H1 (cell line): ENCODE measurements at regions not wholly inside any gene's neighbourhood (a gene's known extent, or its start where the extent isn't known, plus 50 kb on each side); places are given as distances from the start of the nearest gene placed in this dataset.

Experiments used
- CTCF ChIA-PET: fragments of 300-600 bp; sonication (Branson Sonifier 250); formaldehyde crosslinking; loops from one replicate; lab custom pipeline; 2021; ENCODE audit not compliant: partially characterized antibody; lab: Charles Lee
- POLR2A ChIA-PET: fragments of 300-600 bp; sonication (Branson Sonifier 250); formaldehyde crosslinking; loops from one replicate; lab custom pipeline; 2021; ENCODE audit warnings: inconsistent platforms; ENCODE audit not compliant: partially characterized antibody; lab: Charles Lee
- DNase-seq, 2 experiments: peaks; one replicate each; pipeline versions ENCODE4 v3.0.0 to v3.0.0-alpha.2; 2010 to 2022; ENCODE audit warnings: low spot score in 2 of 2, low read depth in 1 of 2, mixed read lengths in 1 of 2
- FAIRE-seq: peaks from 2 replicates; lab custom pipeline; 2011; peaks lifted over from hg19 to GRCh38; lab: Jason Lieb, UNC
- H2AFZ ChIP-seq: 2 replicates; pipeline ENCODE4 v1.8.1; 2012; ENCODE audit warnings: low read length, inconsistent platforms
- H2AK5ac ChIP-seq: 2 replicates; pipeline ENCODE4 v1.6.1; 2013; ENCODE audit warnings: low read depth, low read length
- H2BK120ac ChIP-seq: replicated peaks from 2 replicates; pipeline ENCODE3; 2013; ENCODE audit warnings: low read depth, low read length, inconsistent platforms
- H2BK12ac ChIP-seq: 2 replicates; pipeline ENCODE4 v1.6.1; 2013; ENCODE audit warnings: low read depth, low read length
- H2BK15ac ChIP-seq: 2 replicates; pipeline ENCODE4 v1.6.1; 2013; ENCODE audit warnings: low read length
- H2BK20ac ChIP-seq: 2 replicates; pipeline ENCODE4 v1.6.1; 2013; ENCODE audit warnings: low read length
- H2BK5ac ChIP-seq: 2 replicates; pipeline ENCODE4 v1.6.1; 2013; ENCODE audit warnings: low read depth, low read length
- H3K14ac ChIP-seq: 2 replicates; pipeline ENCODE4 v1.6.1; 2013; ENCODE audit warnings: inconsistent platforms; ENCODE audit not compliant: insufficient read length
- H3K18ac ChIP-seq: 2 replicates; pipeline ENCODE4 v1.6.1; 2013; ENCODE audit warnings: low read length; ENCODE audit errors: extremely low read depth
- H3K23ac ChIP-seq: 2 replicates; pipeline ENCODE4 v1.6.1; 2013; ENCODE audit warnings: inconsistent platforms; ENCODE audit not compliant: insufficient read length
- H3K23me2 ChIP-seq: 2 replicates; pipeline ENCODE4 v1.6.1; 2013; ENCODE audit warnings: low read depth, low read length
- H3K27ac ChIP-seq: 2 replicates; pipeline ENCODE4 v1.6.1; 2011; ENCODE audit warnings: low read depth, low read length, inconsistent platforms
- H3K27me3 ChIP-seq, 4 experiments: replicated peaks in 1 of 4; 1 replicate in 1 of 4; 2 replicates in 3 of 4; pipeline versions ENCODE4 v1.6.1 to v1.8.1; 2011 to 2013; ENCODE audit warnings: low read length in 3 of 4, mild to moderate bottlenecking in 3 of 4, inconsistent platforms in 2 of 4, mixed read lengths in 2 of 4, moderate library complexity in 1 of 4; ENCODE audit not compliant: control insufficient read depth in 3 of 4, insufficient read depth in 3 of 4; ENCODE audit errors: extremely low read depth in 1 of 4
- H3K36me3 ChIP-seq, 4 experiments: 2 replicates each; pipeline versions ENCODE4 v1.6.1 to v1.8.1; 2011 to 2013; ENCODE audit warnings: mild to moderate bottlenecking in 4 of 4, low read length in 3 of 4, moderate library complexity in 2 of 4, control low read depth in 1 of 4, inconsistent platforms in 1 of 4; ENCODE audit not compliant: insufficient read depth in 4 of 4, control insufficient read depth in 2 of 4
- H3K4ac ChIP-seq: replicated peaks from 2 replicates; pipeline ENCODE3; 2013; ENCODE audit warnings: low read length, low read depth, mixed read lengths, inconsistent platforms; ENCODE audit not compliant: insufficient read length
- H3K4me1 ChIP-seq, 4 experiments: replicated peaks in 1 of 4; 1 replicate in 1 of 4; 2 replicates in 3 of 4; pipeline versions ENCODE4 v1.6.1 to v1.8.1; 2011 to 2013; ENCODE audit warnings: low read length in 3 of 4, inconsistent platforms in 2 of 4, mixed read lengths in 1 of 4; ENCODE audit not compliant: insufficient read depth in 4 of 4, control insufficient read depth in 3 of 4
- H3K4me2 ChIP-seq, 2 experiments: 2 replicates each; pipeline versions ENCODE4 v1.6.1 to v1.8.1; 2011 to 2013; ENCODE audit warnings: low read depth in 2 of 2, low read length in 2 of 2, control low read depth in 1 of 2, inconsistent platforms in 1 of 2, mild to moderate bottlenecking in 1 of 2; ENCODE audit not compliant: insufficient read depth in 1 of 2
- H3K4me3 ChIP-seq, 4 experiments: fragments of 200-600, 300-600 bp in 1 of 4; sonication (generic), shearing (Covaris generic), sonication (Bioruptor Twin) in 1 of 4; 2 replicates each; pipeline versions ENCODE4 v1.5.1 to v1.8.1; 2011 to 2016; ENCODE audit warnings: low read length in 4 of 4, low read depth in 3 of 4, control low read depth in 2 of 4, inconsistent platforms in 2 of 4, mild to moderate bottlenecking in 2 of 4, mixed read lengths in 1 of 4, moderate library complexity in 1 of 4; ENCODE audit not compliant: insufficient read depth in 2 of 4; ENCODE audit errors: extremely low read depth in 1 of 4
- H3K56ac ChIP-seq: replicated peaks from 2 replicates; pipeline ENCODE3; 2013; ENCODE audit warnings: low read depth, mild to moderate bottlenecking, mixed read lengths, low read length, inconsistent platforms; ENCODE audit not compliant: insufficient read length
- H3K79me1 ChIP-seq: 2 replicates; pipeline ENCODE4 v1.6.1; 2013; ENCODE audit warnings: low read depth, low read length, control low read depth
- H3K79me2 ChIP-seq, 2 experiments: 2 replicates each; pipeline versions ENCODE4 v1.6.1 to v1.8.1; 2012 to 2013; ENCODE audit warnings: low read length in 2 of 2, mild to moderate bottlenecking in 2 of 2, inconsistent platforms in 1 of 2; ENCODE audit not compliant: insufficient read depth in 2 of 2, control insufficient read depth in 1 of 2
- H3K9ac ChIP-seq, 4 experiments: replicated peaks in 1 of 4; 1 replicate in 1 of 4; 2 replicates in 3 of 4; pipeline versions ENCODE4 v1.6.1 to v1.8.1; 2011 to 2013; ENCODE audit warnings: low read depth in 3 of 4, low read length in 3 of 4, control low read depth in 2 of 4, mild to moderate bottlenecking in 2 of 4, moderate library complexity in 2 of 4, inconsistent platforms in 1 of 4; ENCODE audit errors: extremely low read depth in 1 of 4
- H3K9me3 ChIP-seq, 2 experiments: 2 replicates each; pipeline versions ENCODE4 v1.6.1 to v1.8.1; 2012 to 2013; ENCODE audit warnings: mild to moderate bottlenecking in 2 of 2, moderate library complexity in 2 of 2, control low read depth in 1 of 2, inconsistent platforms in 1 of 2, low read depth in 1 of 2, low read length in 1 of 2, mixed read lengths in 1 of 2; ENCODE audit not compliant: insufficient read depth in 2 of 2
- H4K20me1 ChIP-seq, 2 experiments: replicated peaks in 1 of 2; 2 replicates each; pipeline versions ENCODE3 to v1.8.1; 2011 to 2013; ENCODE audit warnings: inconsistent platforms in 2 of 2, low read length in 2 of 2, mild to moderate bottlenecking in 1 of 2; ENCODE audit not compliant: insufficient read depth in 2 of 2, control insufficient read depth in 1 of 2
- H4K5ac ChIP-seq: 2 replicates; pipeline ENCODE4 v1.6.1; 2013; ENCODE audit warnings: low read length, low read depth, mixed read lengths, inconsistent platforms; ENCODE audit not compliant: insufficient read length
- H4K8ac ChIP-seq: 2 replicates; pipeline ENCODE4 v1.8.0; 2013; ENCODE audit warnings: mild to moderate bottlenecking, moderate library complexity, low read length, inconsistent platforms; ENCODE audit not compliant: insufficient read depth; ENCODE audit errors: extremely low read depth
- H4K91ac ChIP-seq: replicated peaks from 2 replicates; pipeline ENCODE3; 2013; ENCODE audit warnings: low read length, mixed read lengths, inconsistent platforms; ENCODE audit not compliant: insufficient read length
- EP300 ChIP-seq, 2 experiments: IDR thresholded peaks; 1 replicate in 1 of 2; 2 replicates in 1 of 2; pipeline ENCODE4 v1.6.1; 2011 to 2012; ENCODE audit warnings: low read depth in 2 of 2, low read length in 2 of 2, mild to moderate bottlenecking in 2 of 2, borderline replicate concordance in 1 of 2, inconsistent platforms in 1 of 2, moderate library complexity in 1 of 2
- GABPA ChIP-seq: IDR thresholded peaks from 2 replicates; pipeline ENCODE4 v1.6.1; 2011; ENCODE audit warnings: mild to moderate bottlenecking, low read length, moderate library complexity, borderline replicate concordance; ENCODE audit not compliant: insufficient read depth
- HDAC6 ChIP-seq: IDR thresholded peaks from one replicate; pipeline ENCODE4 v1.7.1; 2012; ENCODE audit warnings: low read depth, mild to moderate bottlenecking, inconsistent platforms, low read length, moderate library complexity
- POLR2A ChIP-seq, 2 experiments: IDR thresholded peaks; 1 replicate in 1 of 2; 2 replicates in 1 of 2; pipeline ENCODE4 v1.6.1; 2011; ENCODE audit warnings: low read depth in 2 of 2, low read length in 2 of 2, mild to moderate bottlenecking in 2 of 2; ENCODE audit errors: control extremely low read depth in 1 of 2
- RAD21 ChIP-seq, 2 experiments: IDR thresholded peaks in 1 of 2; conservative IDR thresholded peaks in 1 of 2; 2 replicates each; pipeline ENCODE4 v1.6.1; 2011; ENCODE audit warnings: low read depth in 2 of 2, low read length in 2 of 2, improper control_type of control experiment in 1 of 2, inconsistent platforms in 1 of 2, mild to moderate bottlenecking in 1 of 2, moderate library complexity in 1 of 2
- WGBS, 2 experiments: shearing (Covaris generic) in 1 of 2; methylation state at CpG; one replicate each; pipeline versions ENCODE4 v1.1.6 to v1.1.7; 2013 to 2015; ENCODE audit warnings: low lambda C conversion rate in 2 of 2, mixed read lengths in 2 of 2, inconsistent platforms in 1 of 2, low coverage in 1 of 2, missing lambda C conversion rate in 1 of 2; ENCODE audit not compliant: insufficient replicate concordance in 2 of 2, insufficient coverage in 1 of 2, insufficient read length in 1 of 2; ENCODE audit errors: extremely low coverage in 1 of 2, missing lambda C conversion rate in 1 of 2; 5-methylcytosine and 5-hydroxymethylcytosine counted together

DNA sequence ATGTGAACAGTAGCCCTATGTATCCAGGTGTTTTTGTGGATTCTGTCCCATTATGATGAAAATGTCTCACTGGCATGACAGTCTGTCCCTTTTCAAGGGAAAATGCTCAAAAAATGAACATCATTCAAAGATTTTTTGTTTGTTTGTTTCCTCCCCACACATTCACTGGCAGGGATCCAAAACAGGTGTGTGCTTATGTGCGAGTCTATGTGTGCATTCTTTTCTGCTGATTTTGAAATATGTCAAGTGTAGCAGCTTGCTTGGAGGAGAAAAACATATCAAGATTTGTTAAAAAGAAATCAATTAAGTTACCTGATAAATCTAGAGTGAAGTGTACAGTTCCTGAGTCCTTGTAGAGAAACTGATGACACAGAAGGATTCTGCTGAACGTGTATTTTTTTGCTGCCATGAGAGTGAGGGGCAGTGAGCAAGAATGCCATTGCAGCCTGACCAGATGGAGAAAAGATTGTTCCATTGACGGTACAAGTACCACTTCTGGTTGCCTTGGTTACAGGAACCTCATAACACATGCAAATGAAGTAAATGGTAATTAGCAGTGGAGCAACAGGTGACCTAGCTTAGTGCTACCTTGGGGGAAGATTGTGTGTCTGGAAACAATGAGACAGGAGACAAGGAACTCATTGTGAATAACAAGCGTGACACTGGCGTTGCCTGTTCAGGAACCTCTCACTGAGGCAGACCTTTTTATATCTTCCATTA lies 277.4 kb upstream of the PHYHIPL start:
- Histone ChIP-seq H3K18ac (no peak overlapping the region), H3K36me3 (no peaks in the 10 kb centered on the region), H3K4me1 (no peaks in the 10 kb centered on the region), H3K23ac (no peak overlapping the region), H3K4me2 (no peak overlapping the region), H2BK12ac (no peak overlapping the region), H3K4me3 (no peak overlapping the region), H2AFZ (no peak overlapping the region), H3K4ac (no peak overlapping the region), H2AK5ac (no peak overlapping the region), H2BK15ac (no peak overlapping the region), H3K56ac (no peak overlapping the region), H2BK20ac (no peak overlapping the region), H3K27ac (no peak overlapping the region), H3K9ac (no peak overlapping the region), H3K14ac (no peak overlapping the region), H3K27me3 (no peaks in the 10 kb centered on the region), H3K23me2 (no peaks in the 10 kb centered on the region), H3K79me2 (no peaks in the 10 kb centered on the region), H4K91ac (no peak overlapping the region), H2BK5ac (no peak overlapping the region), H3K79me1 (no peaks in the 10 kb centered on the region), H2BK120ac (no peak overlapping the region), H3K9me3 (peaks cover 0 to 4% of the 10 kb centered on the region in 2 experiments; a peak in 1 of 4 replicates), H4K8ac (no peak overlapping the region), H4K20me1 (no peaks in the 10 kb centered on the region), H4K5ac (no peak overlapping the region)
- WGBS, 2 experiments, result 90% methylated on average over 5 of the region's 5 CpGs; no CpG with 5 or more reads in 1 of the 2 experiments
- FAIRE-seq, result no peak
- TF ChIP-seq GABPA, result no peak
- TF ChIP-seq HDAC6, result no peak
- no peak for TF ChIP-seq POLR2A (IDR thresholded peaks at IDR 0.05; ENCODE audit: control extremely low read depth in 1 of 2, low read depth in 2 of 2, low read length in 2 of 2)
- TF ChIP-seq RAD21 (IDR thresholded peaks at IDR 0.05 in 1 of 2, conservative IDR thresholded peaks at IDR 0.05 in 1 of 2; ENCODE audit: low read depth in 2 of 2, low read length in 2 of 2), result no peak
- TF ChIP-seq EP300 (IDR thresholded peaks at IDR 0.05; ENCODE audit: borderline replicate concordance in 1 of 2, low read depth in 2 of 2, low read length in 2 of 2), result no peak
- no peak for DNase-seq
- ChIA-PET CTCF (interaction anchor here (1.1 kb wide), 1 partner anchor 11 kb away, joined by 3 read pairs; no protein-coding TSS in a partner anchor), POLR2A (no interaction called here)
